Spleen (tissue), 11 donors: ENCODE measurements at regions not wholly inside any gene's neighbourhood (a gene's known extent, or its start where the extent isn't known, plus 50 kb on each side); places are given as distances from the start of the nearest gene placed in this dataset.

Source experiments
- DNase-seq: peaks from one replicate; pipeline ENCODE4 v3.0.0-alpha.2; 2020
- H3K27ac ChIP-seq, 8 donors: fragments of 200-600 bp; sonication (generic) in 7 of 8; 1 replicate in 4 of 8; 2 replicates in 4 of 8; pipeline versions ENCODE4 v1.5.0 to v1.8.0; 2016 to 2021; ENCODE audit warnings: inconsistent platforms in 4 of 8, mild to moderate bottlenecking in 4 of 8, moderate library complexity in 1 of 8
- H3K27me3 ChIP-seq, 7 donors: fragments of 200-600 bp; sonication (generic) in 6 of 7; replicated peaks in 1 of 7; 1 replicate in 4 of 7; 2 replicates in 3 of 7; pipeline versions ENCODE4 v1.5.0 to v1.8.0; 2016 to 2021; ENCODE audit warnings: inconsistent platforms in 3 of 7, mild to moderate bottlenecking in 1 of 7
- H3K36me3 ChIP-seq, 6 donors: fragments of 200-600 bp; sonication (generic) in 5 of 6; 1 replicate in 4 of 6; 2 replicates in 2 of 6; pipeline versions ENCODE4 v1.5.0 to v1.8.0; 2016 to 2021; ENCODE audit warnings: inconsistent platforms in 2 of 6
- H3K4me1 ChIP-seq, 6 donors: fragments of 200-600 bp; sonication (generic) in 5 of 6; 1 replicate in 3 of 6; 2 replicates in 3 of 6; pipeline versions ENCODE4 v1.5.0 to v1.8.0; 2016 to 2021; ENCODE audit warnings: inconsistent platforms in 3 of 6
- H3K4me3 ChIP-seq, 8 donors: fragments of 200-600 bp; sonication (generic) in 7 of 8; 1 replicate in 4 of 8; 2 replicates in 4 of 8; pipeline versions ENCODE4 v1.5.0 to v1.8.0; 2016 to 2021; ENCODE audit warnings: inconsistent platforms in 4 of 8, mild to moderate bottlenecking in 4 of 8, moderate library complexity in 2 of 8
- H3K9me3 ChIP-seq, 8 donors: fragments of 200-600 bp; sonication (generic) in 7 of 8; 1 replicate in 4 of 8; 2 replicates in 4 of 8; pipeline versions ENCODE4 v1.5.0 to v1.8.0; 2016 to 2021; ENCODE audit warnings: inconsistent platforms in 4 of 8
- POLR2A ChIP-seq, 3 donors: fragments of 450-650 bp; IDR thresholded peaks; one replicate each; pipeline ENCODE4 v1.5.1; 2017; ENCODE audit warnings: antibody characterized with exemption in 3 of 3, mild to moderate bottlenecking in 1 of 3
- POLR2AphosphoS5 ChIP-seq, 3 donors: sonication (generic); formaldehyde crosslinking; IDR thresholded peaks; one replicate each; pipeline ENCODE4 v1.5.1; 2017; ENCODE audit warnings: antibody characterized with exemption in 3 of 3
- WGBS, 5 donors: extraction: QIAGEN DNeasy Blood & Tissue Kit in 3 of 5; methylation state at CpG; one replicate each; pipeline versions ENCODE4 v1.1.5 to v1.1.7; 2013 to 2018; 5-methylcytosine and 5-hydroxymethylcytosine counted together
- intact Hi-C: fragments of 100-400 bp; cut with DNase I; formaldehyde crosslinking; loops from one replicate; pipeline ENCODE4 v1.15.0; 2023; ENCODE audit warnings: low total_unique reads
- TF ChIP-seq, protein P1 (sequence below), 11 experiments: fragments of 200-600 bp in 7 of 11; fragments of 450-650 bp in 4 of 11; sonication (generic) in 4 of 11; IDR thresholded peaks in 8 of 11; conservative IDR thresholded peaks in 3 of 11; 1 replicate in 7 of 11; 2 replicates in 4 of 11; pipeline versions ENCODE4 v1.4.0 to v1.8.0; 2016 to 2021; ENCODE audit warnings: antibody characterized with exemption in 11 of 11, inconsistent platforms in 4 of 11, mild to moderate bottlenecking in 1 of 11
- donor health status: healthy with polysubstance abuse.
- donor health status: DM: no; HTN: no; CAD: no; lungs with moderate emphysema.
- donor health status: DM: no; HTN: no; CAD: no.
- donor health status: Bipolar disorder and iron deficiency.
- donor health status: healthy.
- donor health status: DM: no; HTN: no; CAD: no.
- donor health status: DM: yes; HTN: yes; CAD: no.

DNA sequence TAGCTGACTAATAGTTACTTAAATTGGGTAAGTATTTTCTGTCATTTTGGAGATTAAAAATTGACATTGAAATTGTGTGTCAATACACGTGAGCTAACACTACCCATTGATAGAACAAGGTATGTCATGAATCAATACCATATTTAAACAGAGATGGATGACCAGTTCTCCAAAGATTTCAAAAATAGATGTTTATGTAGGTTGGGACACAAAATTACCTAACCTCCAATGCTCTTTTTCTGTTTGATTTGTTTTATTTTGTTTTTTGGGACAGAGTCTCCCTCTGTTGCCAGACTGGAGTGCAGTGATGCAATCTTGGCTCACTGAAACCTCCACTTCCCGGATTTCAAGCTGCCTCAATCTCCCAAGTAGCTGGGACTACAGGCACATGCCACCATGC is 1491.7 kb downstream of the GRIK2 start:
- WGBS, 5 donors = 65 to 74% (median 67%) methylated on average over 2 of the region's 2 CpGs
- Histone ChIP-seq H3K27ac (no peak overlapping the region), H3K36me3 (no peaks in the 10 kb centered on the region), H3K4me3 (no peak overlapping the region), H3K27me3 (no peaks in the 10 kb centered on the region), H3K4me1 (no peaks in the 10 kb centered on the region), H3K9me3 (no peaks in the 10 kb centered on the region)
- no peak for DNase-seq
- intact Hi-C loops = no loop called here
- TF ChIP-seq POLR2AphosphoS5 (IDR thresholded peaks at IDR 0.05) (no peak), POLR2A (IDR thresholded peaks at IDR 0.05) (no peak)
- TF ChIP-seq, protein P1, sequence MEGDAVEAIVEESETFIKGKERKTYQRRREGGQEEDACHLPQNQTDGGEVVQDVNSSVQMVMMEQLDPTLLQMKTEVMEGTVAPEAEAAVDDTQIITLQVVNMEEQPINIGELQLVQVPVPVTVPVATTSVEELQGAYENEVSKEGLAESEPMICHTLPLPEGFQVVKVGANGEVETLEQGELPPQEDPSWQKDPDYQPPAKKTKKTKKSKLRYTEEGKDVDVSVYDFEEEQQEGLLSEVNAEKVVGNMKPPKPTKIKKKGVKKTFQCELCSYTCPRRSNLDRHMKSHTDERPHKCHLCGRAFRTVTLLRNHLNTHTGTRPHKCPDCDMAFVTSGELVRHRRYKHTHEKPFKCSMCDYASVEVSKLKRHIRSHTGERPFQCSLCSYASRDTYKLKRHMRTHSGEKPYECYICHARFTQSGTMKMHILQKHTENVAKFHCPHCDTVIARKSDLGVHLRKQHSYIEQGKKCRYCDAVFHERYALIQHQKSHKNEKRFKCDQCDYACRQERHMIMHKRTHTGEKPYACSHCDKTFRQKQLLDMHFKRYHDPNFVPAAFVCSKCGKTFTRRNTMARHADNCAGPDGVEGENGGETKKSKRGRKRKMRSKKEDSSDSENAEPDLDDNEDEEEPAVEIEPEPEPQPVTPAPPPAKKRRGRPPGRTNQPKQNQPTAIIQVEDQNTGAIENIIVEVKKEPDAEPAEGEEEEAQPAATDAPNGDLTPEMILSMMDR (IDR thresholded peaks at IDR 0.05 in 8 of 11, conservative IDR thresholded peaks at IDR 0.05 in 3 of 11) = no peak

DNA sequence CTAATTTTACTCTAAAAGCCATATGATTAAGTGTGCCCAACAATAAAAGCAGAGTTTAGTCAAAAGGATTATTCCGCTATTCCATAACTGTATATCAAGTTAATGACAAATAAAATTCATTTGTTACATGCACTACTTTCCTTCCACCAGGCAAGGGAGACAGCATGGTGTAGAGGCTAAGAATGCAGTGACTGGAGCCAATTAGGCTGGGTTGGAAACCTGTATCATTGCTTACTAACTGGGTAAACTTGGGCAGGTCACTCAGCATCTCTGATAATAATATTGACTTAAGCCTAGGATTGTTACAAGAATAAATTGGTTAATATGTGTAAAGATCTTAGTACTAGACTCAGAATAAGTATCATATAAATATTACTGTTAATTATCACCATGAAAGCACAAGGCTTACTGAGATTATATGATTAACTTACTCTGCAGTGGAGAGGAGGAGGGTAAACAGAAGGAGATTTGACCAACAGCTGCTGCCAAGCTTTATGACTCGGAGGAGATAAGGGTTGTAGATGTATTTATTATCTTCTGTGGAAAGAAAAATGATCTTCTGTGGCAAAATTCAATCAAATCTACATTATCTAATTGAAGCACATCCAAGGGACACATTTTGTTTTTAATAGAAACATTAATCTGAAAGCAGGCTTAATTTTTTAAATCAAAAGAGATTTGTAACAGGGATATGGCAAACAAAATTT is 1459.9 kb downstream of the GRIK2 start:
- TF ChIP-seq POLR2AphosphoS5 (IDR thresholded peaks at IDR 0.05) = no peak
- TF ChIP-seq, protein P1 (IDR thresholded peaks at IDR 0.05 in 8 of 11, conservative IDR thresholded peaks at IDR 0.05 in 3 of 11) = no peak
- TF ChIP-seq POLR2A (IDR thresholded peaks at IDR 0.05) = no peak
- DNase-seq = no peak
- no peak overlapping the region for H3K27ac ChIP-seq
- H3K27me3 ChIP-seq = no peaks in the 10 kb centered on the region
- intact Hi-C loops = no loop called here
- no peaks in the 10 kb centered on the region for H3K4me1 ChIP-seq
- no peaks in the 10 kb centered on the region for H3K9me3 ChIP-seq
- H3K36me3 ChIP-seq = no peaks in the 10 kb centered on the region
- WGBS, 5 donors = 54 to 85% (median 78%) methylated on average over 2 of the region's 2 CpGs
- no peak overlapping the region for H3K4me3 ChIP-seq

DNA sequence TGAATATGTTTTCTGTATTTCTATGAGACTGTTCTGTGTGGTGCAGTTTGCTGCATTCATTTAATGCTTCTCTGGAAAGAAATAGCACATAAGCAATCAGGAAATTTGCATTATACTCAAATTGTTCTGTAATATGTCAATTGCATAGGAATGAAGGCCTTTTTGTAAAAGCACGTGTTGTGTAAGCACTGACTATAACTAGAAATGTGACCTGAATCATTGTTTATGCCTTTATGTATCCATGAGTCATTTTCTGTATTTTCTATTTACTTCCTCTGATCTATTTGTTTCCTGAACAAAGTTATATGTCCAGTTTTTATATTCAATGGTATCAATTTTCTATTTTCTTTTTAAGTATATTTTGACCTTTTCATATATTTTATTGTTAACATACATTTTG is 1455.3 kb downstream of the GRIK2 start:
- no peak for TF ChIP-seq POLR2AphosphoS5 (IDR thresholded peaks at IDR 0.05)
- TF ChIP-seq, protein P1 (IDR thresholded peaks at IDR 0.05 in 8 of 11, conservative IDR thresholded peaks at IDR 0.05 in 3 of 11) = no peak
- TF ChIP-seq POLR2A (IDR thresholded peaks at IDR 0.05) = no peak
- no peaks in the 10 kb centered on the region for H3K36me3 ChIP-seq
- no peak overlapping the region for H3K4me3 ChIP-seq
- H3K27ac ChIP-seq = no peak overlapping the region
- WGBS, 5 donors = 71 to 76% (median 73%) methylated on average over 1 of the region's 1 CpG
- intact Hi-C loops = no loop called here
- H3K9me3 ChIP-seq = no peaks in the 10 kb centered on the region
- DNase-seq = no peak
- no peaks in the 10 kb centered on the region for H3K27me3 ChIP-seq
- H3K4me1 ChIP-seq = no peaks in the 10 kb centered on the region

DNA sequence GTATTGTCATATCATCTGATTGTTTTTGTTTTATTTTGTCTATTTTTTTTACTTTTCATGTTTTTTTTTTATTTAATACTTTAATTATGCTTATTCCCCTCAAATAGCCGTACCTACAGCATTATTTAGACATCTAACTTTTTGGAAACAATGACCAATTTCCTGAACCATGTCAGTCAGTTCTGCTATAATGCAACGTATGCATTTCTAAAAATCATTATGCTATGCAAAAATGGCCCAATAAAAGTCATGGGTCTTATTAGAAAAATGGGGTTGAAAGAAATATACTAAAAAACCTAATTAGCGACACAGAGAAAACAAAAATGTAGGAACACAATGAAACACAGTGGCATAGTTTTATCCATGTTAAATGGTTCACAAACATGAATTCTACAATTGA is 1454.7 kb downstream of the GRIK2 start:
- DNase-seq = no peak
- intact Hi-C loops = no loop called here
- H3K9me3 ChIP-seq = no peaks in the 10 kb centered on the region
- TF ChIP-seq POLR2A (IDR thresholded peaks at IDR 0.05) = no peak
- TF ChIP-seq POLR2AphosphoS5 (IDR thresholded peaks at IDR 0.05) = no peak
- TF ChIP-seq, protein P1 (IDR thresholded peaks at IDR 0.05 in 8 of 11, conservative IDR thresholded peaks at IDR 0.05 in 3 of 11) = no peak
- H3K27ac ChIP-seq = no peak overlapping the region
- no peaks in the 10 kb centered on the region for H3K27me3 ChIP-seq
- H3K4me3 ChIP-seq = no peak overlapping the region
- no peaks in the 10 kb centered on the region for H3K4me1 ChIP-seq
- WGBS, 5 donors = 63 to 77% (median 68%) methylated on average over 3 of the region's 3 CpGs
- H3K36me3 ChIP-seq = no peaks in the 10 kb centered on the region
